WTC11 (cell line): ENCODE measurements at regions not wholly inside any gene's neighbourhood (a gene's known extent, or its start where the extent isn't known, plus 50 kb on each side); places are given as distances from the start of the nearest gene placed in this dataset.

Experiments used
- ATAC-seq: fragments of 200-7000 bp; cut with Tn5 transposase; 2 replicates; pipeline ENCODE4 v1.10.0; 2021; ENCODE audit warnings: mild to moderate bottlenecking, moderate library complexity
- CTCF ChIA-PET: fragments of 300-600 bp; sonication (Branson Sonifier 250); formaldehyde crosslinking; loops from one replicate; lab custom pipeline; 2021; ENCODE audit warnings: antibody characterized with exemption; lab: Charles Lee
- POLR2A ChIA-PET: fragments of 350-600 bp; sonication (Branson Sonifier 250); formaldehyde crosslinking; loops from one replicate; lab custom pipeline; 2021; ENCODE audit warnings: antibody characterized with exemption; lab: Charles Lee
- DNase-seq: peaks from one replicate; pipeline ENCODE4 v3.0.0; 2021; ENCODE audit warnings: low spot score
- H3K27ac Mint-ChIP-seq: 2 replicates; pipeline ENCODE4 v1.8.0; 2021; ENCODE audit warnings: mixed read lengths
- H3K27me3 Mint-ChIP-seq: 2 replicates; pipeline ENCODE4 v1.8.0; 2021; ENCODE audit warnings: low read depth, mild to moderate bottlenecking, moderate library complexity, mixed read lengths
- H3K36me3 Mint-ChIP-seq: 2 replicates; pipeline ENCODE4 v1.8.0; 2021; ENCODE audit warnings: mixed read lengths
- H3K4me1 Mint-ChIP-seq: 2 replicates; pipeline ENCODE4 v1.8.0; 2022; ENCODE audit warnings: mixed read lengths
- H3K4me3 Mint-ChIP-seq: 2 replicates; pipeline ENCODE4 v1.8.0; 2021; ENCODE audit warnings: mild to moderate bottlenecking, moderate library complexity, mixed read lengths
- H3K9me3 Mint-ChIP-seq: 2 replicates; pipeline ENCODE4 v1.8.0; 2021; ENCODE audit warnings: mixed read lengths
- ELF4 ChIP-seq: sonication (generic); formaldehyde crosslinking; IDR thresholded peaks from 2 replicates; pipeline ENCODE4 v1.8.1; 2022; ENCODE audit warnings: low read depth, mild to moderate bottlenecking, moderate library complexity, missing genetic modification reagents
- EMX1 ChIP-seq: fragments of 250-450 bp; sonication (Bioruptor Pico); IDR thresholded peaks from 2 replicates; pipeline ENCODE4 v1.8.0; 2021; ENCODE audit warnings: mild to moderate bottlenecking
- JUN ChIP-seq: sonication (generic); formaldehyde crosslinking; IDR thresholded peaks from 2 replicates; pipeline ENCODE4 v1.8.0; 2023; ENCODE audit warnings: mild to moderate bottlenecking, missing genetic modification reagents
- NR2C2 ChIP-seq: sonication (generic); formaldehyde crosslinking; IDR thresholded peaks from 2 replicates; pipeline ENCODE4 v1.8.0; 2022; ENCODE audit warnings: mild to moderate bottlenecking, missing genetic modification reagents
- PREB ChIP-seq: sonication (generic); formaldehyde crosslinking; IDR thresholded peaks from 2 replicates; pipeline ENCODE4 v1.8.1; 2022; ENCODE audit warnings: mild to moderate bottlenecking, missing genetic modification reagents, moderate library complexity, borderline replicate concordance
- TEAD1 ChIP-seq: sonication (generic); formaldehyde crosslinking; IDR thresholded peaks from 2 replicates; pipeline ENCODE4 v1.8.0; 2022; ENCODE audit warnings: mild to moderate bottlenecking, missing genetic modification reagents
- ZBTB43 ChIP-seq: sonication (generic); formaldehyde crosslinking; IDR thresholded peaks from 2 replicates; pipeline ENCODE4 v1.8.1; 2023; ENCODE audit warnings: mild to moderate bottlenecking, missing genetic modification reagents
- ZNF263 ChIP-seq: sonication (generic); formaldehyde crosslinking; IDR thresholded peaks from 2 replicates; pipeline ENCODE4 v1.8.1; 2022; ENCODE audit warnings: low read depth, mild to moderate bottlenecking, moderate library complexity, missing genetic modification reagents
- ZNF281 ChIP-seq: sonication (generic); formaldehyde crosslinking; IDR thresholded peaks from 2 replicates; pipeline ENCODE4 v1.8.0; 2023; ENCODE audit warnings: mild to moderate bottlenecking, missing genetic modification reagents
- ZNF317 ChIP-seq: sonication (generic); formaldehyde crosslinking; IDR thresholded peaks from 2 replicates; pipeline ENCODE4 v1.8.1; 2023; ENCODE audit warnings: low read depth, mild to moderate bottlenecking, moderate library complexity, missing genetic modification reagents, borderline replicate concordance
- ZNF425 ChIP-seq: fragments of 250-450 bp; sonication (Bioruptor Pico); conservative IDR thresholded peaks from 2 replicates; pipeline ENCODE4 v1.9.0; 2021; ENCODE audit warnings: mild to moderate bottlenecking
- TF ChIP-seq, protein P1 (sequence below): sonication (generic); formaldehyde crosslinking; IDR thresholded peaks from 2 replicates; pipeline ENCODE4 v1.8.1; 2022; ENCODE audit warnings: low read depth, mild to moderate bottlenecking, moderate library complexity, missing genetic modification reagents, borderline replicate concordance
- TF ChIP-seq, protein P2 (sequence below): fragments of 250-450 bp; sonication (Bioruptor Pico); IDR thresholded peaks from 2 replicates; pipeline ENCODE4 v1.8.0; 2021; ENCODE audit warnings: mild to moderate bottlenecking
- TF ChIP-seq, protein P3 (sequence below): sonication (generic); formaldehyde crosslinking; IDR thresholded peaks from 2 replicates; pipeline ENCODE4 v1.8.0; 2022; ENCODE audit warnings: mild to moderate bottlenecking, missing genetic modification reagents
- TF ChIP-seq, protein P4 (sequence below): fragments of 250-450 bp; sonication (Bioruptor Pico); IDR thresholded peaks from 2 replicates; pipeline ENCODE4 v1.9.0; 2021; ENCODE audit warnings: mild to moderate bottlenecking

- Mint-ChIP-seq H3K27me3 (no peaks in the 10 kb centered on the region), H3K4me3 (no peak overlapping the region), H3K27ac (no peak overlapping the region), H3K4me1 (no peaks in the 10 kb centered on the region), H3K36me3 (no peaks in the 10 kb centered on the region)
- CTCF ChIA-PET: no interaction called here
- DNase-seq: no peak
- TF ChIP-seq, protein P1, sequence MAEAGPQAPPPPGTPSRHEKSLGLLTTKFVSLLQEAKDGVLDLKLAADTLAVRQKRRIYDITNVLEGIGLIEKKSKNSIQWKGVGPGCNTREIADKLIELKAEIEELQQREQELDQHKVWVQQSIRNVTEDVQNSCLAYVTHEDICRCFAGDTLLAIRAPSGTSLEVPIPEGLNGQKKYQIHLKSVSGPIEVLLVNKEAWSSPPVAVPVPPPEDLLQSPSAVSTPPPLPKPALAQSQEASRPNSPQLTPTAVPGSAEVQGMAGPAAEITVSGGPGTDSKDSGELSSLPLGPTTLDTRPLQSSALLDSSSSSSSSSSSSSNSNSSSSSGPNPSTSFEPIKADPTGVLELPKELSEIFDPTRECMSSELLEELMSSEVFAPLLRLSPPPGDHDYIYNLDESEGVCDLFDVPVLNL (CRISPR knock-in tag): no peak
- TF ChIP-seq, protein P2, sequence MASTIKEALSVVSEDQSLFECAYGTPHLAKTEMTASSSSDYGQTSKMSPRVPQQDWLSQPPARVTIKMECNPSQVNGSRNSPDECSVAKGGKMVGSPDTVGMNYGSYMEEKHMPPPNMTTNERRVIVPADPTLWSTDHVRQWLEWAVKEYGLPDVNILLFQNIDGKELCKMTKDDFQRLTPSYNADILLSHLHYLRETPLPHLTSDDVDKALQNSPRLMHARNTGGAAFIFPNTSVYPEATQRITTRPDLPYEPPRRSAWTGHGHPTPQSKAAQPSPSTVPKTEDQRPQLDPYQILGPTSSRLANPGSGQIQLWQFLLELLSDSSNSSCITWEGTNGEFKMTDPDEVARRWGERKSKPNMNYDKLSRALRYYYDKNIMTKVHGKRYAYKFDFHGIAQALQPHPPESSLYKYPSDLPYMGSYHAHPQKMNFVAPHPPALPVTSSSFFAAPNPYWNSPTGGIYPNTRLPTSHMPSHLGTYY (CRISPR knock-in tag): no peak
- TF ChIP-seq NR2C2 (CRISPR knock-in tag) (no peak), TEAD1 (no peak), ZNF317 (CRISPR knock-in tag) (no peak), ZBTB43 (CRISPR knock-in tag) (no peak), JUN (no peak), ELF4 (CRISPR knock-in tag) (no peak), EMX1 (CRISPR knock-in tag) (no peak), ZNF425 (CRISPR knock-in tag) (no peak), PREB (no peak), ZNF263 (no peak), ZNF281 (CRISPR knock-in tag) (no peak)
- TF ChIP-seq, protein P3, sequence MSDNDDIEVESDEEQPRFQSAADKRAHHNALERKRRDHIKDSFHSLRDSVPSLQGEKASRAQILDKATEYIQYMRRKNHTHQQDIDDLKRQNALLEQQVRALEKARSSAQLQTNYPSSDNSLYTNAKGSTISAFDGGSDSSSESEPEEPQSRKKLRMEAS (CRISPR knock-in tag): no peak
- TF ChIP-seq, protein P4, sequence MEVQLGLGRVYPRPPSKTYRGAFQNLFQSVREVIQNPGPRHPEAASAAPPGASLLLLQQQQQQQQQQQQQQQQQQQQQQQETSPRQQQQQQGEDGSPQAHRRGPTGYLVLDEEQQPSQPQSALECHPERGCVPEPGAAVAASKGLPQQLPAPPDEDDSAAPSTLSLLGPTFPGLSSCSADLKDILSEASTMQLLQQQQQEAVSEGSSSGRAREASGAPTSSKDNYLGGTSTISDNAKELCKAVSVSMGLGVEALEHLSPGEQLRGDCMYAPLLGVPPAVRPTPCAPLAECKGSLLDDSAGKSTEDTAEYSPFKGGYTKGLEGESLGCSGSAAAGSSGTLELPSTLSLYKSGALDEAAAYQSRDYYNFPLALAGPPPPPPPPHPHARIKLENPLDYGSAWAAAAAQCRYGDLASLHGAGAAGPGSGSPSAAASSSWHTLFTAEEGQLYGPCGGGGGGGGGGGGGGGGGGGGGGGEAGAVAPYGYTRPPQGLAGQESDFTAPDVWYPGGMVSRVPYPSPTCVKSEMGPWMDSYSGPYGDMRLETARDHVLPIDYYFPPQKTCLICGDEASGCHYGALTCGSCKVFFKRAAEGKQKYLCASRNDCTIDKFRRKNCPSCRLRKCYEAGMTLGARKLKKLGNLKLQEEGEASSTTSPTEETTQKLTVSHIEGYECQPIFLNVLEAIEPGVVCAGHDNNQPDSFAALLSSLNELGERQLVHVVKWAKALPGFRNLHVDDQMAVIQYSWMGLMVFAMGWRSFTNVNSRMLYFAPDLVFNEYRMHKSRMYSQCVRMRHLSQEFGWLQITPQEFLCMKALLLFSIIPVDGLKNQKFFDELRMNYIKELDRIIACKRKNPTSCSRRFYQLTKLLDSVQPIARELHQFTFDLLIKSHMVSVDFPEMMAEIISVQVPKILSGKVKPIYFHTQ (CRISPR knock-in tag): no peak
- TF ChIP-seq, all 79 proteins: peak for 0
- ATAC-seq: no peak
- H3K9me3 Mint-ChIP-seq: peaks cover 4% of the 10 kb centered on the region; the same call in 1 of the 2 replicates
- POLR2A ChIA-PET: no interaction called here
These were observed 722.8 kb downstream of the TRAM1L1 start for GRCh38 chr4:116362583-116362982.
